Suprapubic skin (tissue), 3 donors: ENCODE measurements at regions not wholly inside any gene's neighbourhood (a gene's known extent, or its start where the extent isn't known, plus 50 kb on each side); places are given as distances from the start of the nearest gene placed in this dataset.

Source experiments
- CTCF ChIP-seq, 2 donors: fragments of 200-600 bp in 1 of 2; fragments of 450-650 bp in 1 of 2; sonication (generic) in 1 of 2; IDR thresholded peaks; one replicate each; pipeline ENCODE4 v1.5.1; 2016 to 2019; ENCODE audit warnings: antibody characterized with exemption in 2 of 2, mild to moderate bottlenecking in 1 of 2, moderate library complexity in 1 of 2
- EP300 ChIP-seq: sonication (generic); formaldehyde crosslinking; IDR thresholded peaks from one replicate; pipeline ENCODE4 v1.6.1; 2017; ENCODE audit warnings: antibody characterized with exemption
- POLR2A ChIP-seq, 2 donors: fragments of 450-650 bp; IDR thresholded peaks; one replicate each; pipeline ENCODE4 v1.6.1; 2017; ENCODE audit warnings: antibody characterized with exemption in 2 of 2, mild to moderate bottlenecking in 2 of 2, moderate library complexity in 2 of 2

DNA sequence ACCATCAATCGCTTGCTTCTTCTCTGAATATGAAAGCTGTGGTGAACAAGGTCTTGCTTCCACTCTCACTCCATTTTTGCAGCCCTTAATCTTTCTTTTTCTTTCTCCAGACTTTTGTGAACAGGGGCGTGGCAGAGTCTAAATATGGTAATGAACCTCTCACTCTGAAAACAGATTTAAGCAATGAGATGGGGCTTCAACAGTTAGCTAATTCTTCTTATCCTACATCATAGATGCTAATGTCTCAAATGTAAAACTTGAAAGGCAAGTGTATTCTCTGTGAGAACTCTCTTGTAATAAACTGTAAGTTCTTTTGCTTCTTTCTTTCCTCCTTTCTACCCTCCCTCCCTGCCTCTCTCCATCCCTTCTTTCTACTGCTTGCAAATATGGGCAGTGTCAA lies 106.5 kb upstream of the ANK2 start:
- no peak for TF ChIP-seq CTCF (IDR thresholded peaks at IDR 0.05)
- no peak for TF ChIP-seq POLR2A (IDR thresholded peaks at IDR 0.05)
- TF ChIP-seq EP300, result no peak
